GM06990 (cell line): ENCODE measurements at regions not wholly inside any gene's neighbourhood (a gene's known extent, or its start where the extent isn't known, plus 50 kb on each side); places are given as distances from the start of the nearest gene placed in this dataset.

Experiments
- DNase-seq: peaks from one replicate; pipeline ENCODE4 v3.0.0-alpha.2; 2011; ENCODE audit not compliant: insufficient read length; ENCODE audit errors: extremely low read depth
- H3K27me3 ChIP-seq: replicated peaks from 2 replicates; pipeline ENCODE4 v1.6.0; 2011; ENCODE audit warnings: low read length; ENCODE audit not compliant: control insufficient read depth, insufficient read depth
- H3K36me3 ChIP-seq: 2 replicates; pipeline ENCODE4 v1.5.1; 2011; ENCODE audit warnings: low read length; ENCODE audit not compliant: control insufficient read depth, insufficient read depth
- H3K4me3 ChIP-seq: replicated peaks from 2 replicates; pipeline ENCODE4 v1.5.1; 2011; ENCODE audit warnings: low read depth, mild to moderate bottlenecking, control low read depth, low read length
- CTCF ChIP-seq: IDR thresholded peaks from 2 replicates; pipeline ENCODE4 v1.5.1; 2011; ENCODE audit warnings: low read length, control low read depth, mild to moderate bottlenecking, inconsistent platforms; ENCODE audit not compliant: insufficient read depth, poor library complexity, severe bottlenecking

GRCh38 chr3:132237652-132238032 lies 79.6 kb upstream of the ACP3 start:
- H3K36me3 ChIP-seq, result no peaks in the 10 kb centered on the region

GRCh38 chr3:132239587-132239986 lies 77.6 kb upstream of the ACP3 start:
- H3K36me3 ChIP-seq, result no peaks in the 10 kb centered on the region
- DNase-seq, result no peak
- TF ChIP-seq CTCF, result no peak
- H3K4me3 ChIP-seq, result no peak overlapping the region
- H3K27me3 ChIP-seq, result no peaks in the 10 kb centered on the region

More at GRCh38 chr3:132237652-132238032, 79.6 kb upstream of the ACP3 start:
- no peak for TF ChIP-seq CTCF
- no peak for DNase-seq
- H3K4me3 ChIP-seq, result no peak overlapping the region
- no peaks in the 10 kb centered on the region for H3K27me3 ChIP-seq

GRCh38 chr3:132241776-132242514 lies 75.3 kb upstream of the ACP3 start:
- no peak for DNase-seq
- Histone ChIP-seq H3K4me3 (no peak overlapping the region), H3K36me3 (no peaks in the 10 kb centered on the region), H3K27me3 (no peaks in the 10 kb centered on the region)
- no peak for TF ChIP-seq CTCF

- TF ChIP-seq CTCF, result no peak
- Histone ChIP-seq H3K36me3 (no peaks in the 10 kb centered on the region), H3K27me3 (no peaks in the 10 kb centered on the region), H3K4me3 (no peak overlapping the region)
- no peak for DNase-seq
These were observed 74.4 kb upstream of the ACP3 start for GRCh38 chr3:132242790-132243189.

- H3K36me3 ChIP-seq, result no peaks in the 10 kb centered on the region
- no peaks in the 10 kb centered on the region; the same call in 1 of the 2 replicates for H3K27me3 ChIP-seq
- no peak for TF ChIP-seq CTCF
These were observed 71.6 kb upstream of the ACP3 start for GRCh38 chr3:132245552-132246142.

More at GRCh38 chr3:132245552-132246142, 71.6 kb upstream of the ACP3 start:
- DNase-seq, result no peak
- H3K4me3 ChIP-seq, result no peak overlapping the region
